GM12801 (cell line): ENCODE measurements at regions not wholly inside any gene's neighbourhood (a gene's known extent, or its start where the extent isn't known, plus 50 kb on each side); places are given as distances from the start of the nearest gene placed in this dataset.

Experiments
- CTCF ChIP-seq: IDR thresholded peaks from one replicate; pipeline ENCODE4 v1.5.1; 2011; ENCODE audit warnings: control low read depth; ENCODE audit not compliant: insufficient read length; ENCODE audit errors: extremely low read depth

- TF ChIP-seq CTCF, result no peak
Measured at GRCh38 chr20:40942775-40943174, 85.8 kb upstream of the TOP1 start.

GRCh38 chr20:40943591-40943990, 85.0 kb upstream of the TOP1 start:
- no peak for TF ChIP-seq CTCF

GRCh38 chr20:40945189-40945588, 83.4 kb upstream of the TOP1 start:
- no peak for TF ChIP-seq CTCF

GRCh38 chr20:40945754-40946450, 82.7 kb upstream of the TOP1 start:
- no peak for TF ChIP-seq CTCF

- no peak for TF ChIP-seq CTCF
Measured at GRCh38 chr20:40946451-40946850, 82.2 kb upstream of the TOP1 start.

GRCh38 chr20:40948465-40949267, 80.0 kb upstream of the TOP1 start:
- TF ChIP-seq CTCF, result no peak

GRCh38 chr20:40949346-40949745, 79.3 kb upstream of the TOP1 start:
- no peak for TF ChIP-seq CTCF
